Thymus (tissue), 11 donors: ENCODE measurements at regions not wholly inside any gene's neighbourhood (a gene's known extent, or its start where the extent isn't known, plus 50 kb on each side); places are given as distances from the start of the nearest gene placed in this dataset.
A peak's percentile ranks its signal among the peaks of the same experiment; 100 is the strongest.

Experiments
- DNase-seq, 9 donors: peaks; one replicate each; pipeline ENCODE4 v3.0.0-alpha.2; 2013; ENCODE audit warnings: low spot score in 9 of 9, low read depth in 6 of 9, missing footprints in 1 of 9
- H3K27ac ChIP-seq, 2 donors: one replicate each; pipeline ENCODE4 v1.5.1; 2013; ENCODE audit warnings: control low read depth in 1 of 2, low read depth in 1 of 2, low read length in 1 of 2, mild to moderate bottlenecking in 1 of 2, moderate library complexity in 1 of 2
- H3K27me3 ChIP-seq, 2 donors: one replicate each; pipeline ENCODE4 v1.5.1; 2013; ENCODE audit warnings: low read length in 1 of 2; ENCODE audit not compliant: control insufficient read depth in 2 of 2, insufficient read depth in 1 of 2
- H3K36me3 ChIP-seq, 2 donors: one replicate each; pipeline ENCODE4 v1.5.1; 2013; ENCODE audit warnings: low read length in 1 of 2, mild to moderate bottlenecking in 1 of 2, moderate library complexity in 1 of 2; ENCODE audit not compliant: control insufficient read depth in 2 of 2, insufficient read depth in 2 of 2
- H3K4me1 ChIP-seq, 2 donors: one replicate each; pipeline ENCODE4 v1.5.1; 2013; ENCODE audit warnings: low read length in 2 of 2; ENCODE audit not compliant: control insufficient read depth in 2 of 2, insufficient read depth in 2 of 2
- H3K4me3 ChIP-seq, 2 donors: one replicate each; pipeline ENCODE4 v1.5.1; 2013; ENCODE audit warnings: low read length in 2 of 2, control low read depth in 1 of 2, mild to moderate bottlenecking in 1 of 2
- H3K9me3 ChIP-seq, 2 donors: one replicate each; pipeline ENCODE4 v1.5.1; 2013; ENCODE audit warnings: low read length in 1 of 2, mild to moderate bottlenecking in 1 of 2; ENCODE audit not compliant: control insufficient read depth in 2 of 2, insufficient read depth in 1 of 2
- WGBS: extraction: QIAGEN DNeasy Blood & Tissue Kit; methylation state at CpG from one replicate; pipeline ENCODE4 v1.1.7; 2013; 5-methylcytosine and 5-hydroxymethylcytosine counted together
- donor health status: healthy.

- DNase-seq, result no peak
- Histone ChIP-seq H3K9me3 (peaks cover 0 to 7% of the 10 kb centered on the region in 2 donors), H3K4me1 (peaks cover 10 to 32% of the 10 kb centered on the region in 2 donors), H3K27ac (no peak overlapping the region), H3K36me3 (no peaks in the 10 kb centered on the region), H3K4me3 (no peak overlapping the region), H3K27me3 (peaks cover 8 to 21% of the 10 kb centered on the region in 2 donors)
Observed at GRCh38 chr15:69750253-69750652, 297.6 kb downstream of the RPLP1 start.

- Histone ChIP-seq H3K27ac (no peak overlapping the region), H3K4me1 (peaks cover 18 to 41% of the 10 kb centered on the region in 2 donors)
- WGBS, result 91% methylated on average over 2 of the region's 2 CpGs
Observed at GRCh38 chr15:69751147-69751546, 298.5 kb downstream of the RPLP1 start.

DNA sequence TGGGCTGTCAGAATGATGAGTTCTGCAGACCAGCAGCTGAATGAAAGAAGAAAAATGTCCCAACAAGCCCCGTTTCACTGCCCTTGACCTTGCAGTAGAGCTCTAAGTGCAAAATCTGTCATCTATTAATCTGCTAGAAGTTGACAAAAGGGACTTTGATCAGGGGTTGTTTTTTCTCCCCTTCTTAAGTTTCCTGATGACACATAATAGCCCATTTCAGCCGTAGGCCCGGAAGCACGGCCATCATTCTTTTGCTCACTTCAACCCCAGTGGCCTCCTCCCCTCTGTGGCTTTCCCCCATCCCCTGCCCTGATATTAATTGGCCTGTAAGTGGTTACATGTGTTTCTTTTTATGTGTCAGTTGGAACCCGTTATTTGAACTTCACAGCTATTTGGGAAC, 298.9 kb downstream of the RPLP1 start:
- Histone ChIP-seq H3K9me3 (peaks cover 0 to 7% of the 10 kb centered on the region in 2 donors), H3K4me1 (peaks cover 23 to 46% of the 10 kb centered on the region in 2 donors), H3K4me3 (no peak overlapping the region), H3K27me3 (peaks cover 13 to 20% of the 10 kb centered on the region in 2 donors), H3K27ac (no peak overlapping the region), H3K36me3 (no peaks in the 10 kb centered on the region)
- 96% methylated on average over 5 of the region's 5 CpGs for WGBS
- DNase-seq, result no peak

More at GRCh38 chr15:69751147-69751546, 298.5 kb downstream of the RPLP1 start:
- no peak for DNase-seq
- Histone ChIP-seq H3K9me3 (peaks cover 0 to 7% of the 10 kb centered on the region in 2 donors), H3K4me3 (no peak overlapping the region), H3K27me3 (peaks cover 10 to 18% of the 10 kb centered on the region in 2 donors), H3K36me3 (no peaks in the 10 kb centered on the region)

DNA sequence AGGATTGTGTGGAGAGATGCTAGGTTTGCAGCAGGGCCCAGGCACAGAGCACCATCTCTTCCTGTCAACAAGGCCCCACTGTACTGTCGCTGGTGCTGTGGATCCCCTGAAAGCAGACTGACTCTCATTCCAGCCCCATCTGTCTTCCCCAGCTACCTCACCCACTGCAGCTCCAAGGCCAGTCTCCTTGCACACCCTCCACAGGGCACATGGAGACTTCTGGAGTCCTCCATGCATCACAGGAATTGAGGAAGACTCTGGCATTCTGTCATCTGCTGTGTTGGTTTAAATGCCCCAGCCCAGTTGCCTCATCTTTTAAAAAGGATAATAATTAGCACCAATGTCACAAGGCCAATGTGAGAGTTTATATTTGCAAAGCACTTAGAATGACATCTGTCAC, 301.2 kb downstream of the RPLP1 start:
- DNase-seq, result no peak
- H3K4me1 ChIP-seq, result peaks cover 31 to 52% of the 10 kb centered on the region in 2 donors
- peaks cover 15 to 34% of the 10 kb centered on the region in 2 donors for H3K27me3 ChIP-seq
- H3K27ac ChIP-seq, result no peak overlapping the region
- H3K9me3 ChIP-seq, result peaks cover 0 to 7% of the 10 kb centered on the region in 2 donors
- no peak overlapping the region for H3K4me3 ChIP-seq
- H3K36me3 ChIP-seq, result no peaks in the 10 kb centered on the region
- WGBS, result 100% methylated on average over 1 of the region's 1 CpG

GRCh38 chr15:69754313-69754712, 301.7 kb downstream of the RPLP1 start:
- H3K27ac ChIP-seq, result no peak overlapping the region
- H3K27me3 ChIP-seq, result peaks cover 15 to 34% of the 10 kb centered on the region in 2 donors
- H3K9me3 ChIP-seq, result peaks cover 0 to 7% of the 10 kb centered on the region in 2 donors
- peaks cover 35 to 52% of the 10 kb centered on the region in 2 donors for H3K4me1 ChIP-seq
- DNase-seq, result no peak
- no peaks in the 10 kb centered on the region for H3K36me3 ChIP-seq
- no peak overlapping the region for H3K4me3 ChIP-seq
- 93% methylated on average over 1 of the region's 1 CpG for WGBS

DNA sequence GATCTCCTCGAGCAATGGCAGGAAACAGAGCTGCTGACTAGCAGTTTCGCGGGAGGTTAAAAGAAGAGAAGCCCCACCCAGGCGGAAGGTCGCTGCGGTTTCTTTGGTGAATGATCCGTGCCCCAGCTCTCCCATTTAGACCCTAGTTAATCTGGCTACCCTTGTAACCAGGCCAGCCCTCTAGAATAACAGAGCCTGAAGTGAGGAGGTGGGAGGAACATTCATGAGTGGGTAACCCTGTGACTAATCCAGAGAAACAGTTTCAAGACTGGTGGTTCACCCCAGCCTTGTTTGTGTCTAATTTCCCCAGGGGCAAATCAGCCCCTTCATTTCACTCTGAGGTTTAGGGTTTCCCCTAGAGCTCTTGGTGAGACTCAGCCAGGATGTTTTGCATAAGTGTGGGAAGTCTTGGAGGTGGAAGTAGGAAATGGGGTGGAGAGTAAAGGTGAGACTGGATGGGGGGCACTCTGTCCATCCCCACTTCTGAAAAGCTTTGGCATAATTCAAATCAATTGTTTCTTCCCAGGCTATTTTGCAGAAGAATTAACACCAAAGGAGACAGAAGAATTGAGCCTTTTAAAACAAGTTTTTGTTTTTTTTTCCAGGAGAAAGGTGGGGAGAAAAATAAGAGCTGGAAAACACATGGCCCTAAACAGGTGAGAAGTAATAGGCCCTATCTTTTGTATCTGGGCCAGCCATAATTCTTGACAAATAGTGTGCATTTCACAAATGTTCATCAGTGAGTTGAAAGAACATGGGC, 303.1 kb downstream of the RPLP1 start:
- H3K9me3 ChIP-seq, result peaks cover 0 to 4% of the 10 kb centered on the region in 2 donors
- H3K4me1 ChIP-seq, result peaks cover 43 to 64% of the 10 kb centered on the region in 2 donors
- no peak overlapping the region for H3K27ac ChIP-seq
- peaks cover 23 to 34% of the 10 kb centered on the region in 2 donors for H3K27me3 ChIP-seq
- WGBS, result 3% methylated on average over 7 of the region's 7 CpGs
- no peak overlapping the region for H3K4me3 ChIP-seq
- DNase-seq, result peak in 7 of 9 donors; percentile 49 to 87 (median 64)
- H3K36me3 ChIP-seq, result no peaks in the 10 kb centered on the region

DNA sequence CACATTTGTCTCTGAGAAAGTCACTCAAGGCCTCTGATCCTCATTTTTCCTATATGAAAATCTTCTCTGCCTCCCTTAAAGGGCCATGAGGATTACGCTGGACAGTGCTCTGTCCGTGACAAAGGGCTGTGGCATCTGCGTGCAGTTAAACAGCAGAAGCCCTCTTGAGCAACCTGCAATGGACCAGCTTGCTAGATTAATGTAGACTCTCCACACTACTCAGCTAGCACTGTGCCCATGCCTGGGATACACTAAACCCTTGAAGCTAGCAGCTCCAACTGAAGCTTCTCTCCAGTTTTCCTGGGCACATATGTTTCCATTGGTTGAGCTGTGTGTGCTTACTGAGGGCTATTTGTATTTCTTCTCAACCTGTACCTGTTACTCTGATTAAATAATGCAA, 303.8 kb downstream of the RPLP1 start:
- Histone ChIP-seq H3K27me3 (peaks cover 23 to 29% of the 10 kb centered on the region in 2 donors), H3K9me3 (peaks cover 0 to 4% of the 10 kb centered on the region in 2 donors), H3K4me1 (peaks cover 45 to 66% of the 10 kb centered on the region in 2 donors), H3K27ac (no peak overlapping the region), H3K4me3 (no peak overlapping the region), H3K36me3 (no peaks in the 10 kb centered on the region)
- WGBS, result 97% methylated on average over 3 of the region's 3 CpGs
- DNase-seq, result no peak

- DNase-seq, result no peak
Observed at GRCh38 chr15:69757186-69757585, 304.6 kb downstream of the RPLP1 start.

GRCh38 chr15:69758291-69758771, 305.7 kb downstream of the RPLP1 start:
- peaks cover 45 to 73% of the 10 kb centered on the region in 2 donors for H3K4me1 ChIP-seq
- WGBS, result 99% methylated on average over 2 of the region's 2 CpGs
- H3K27ac ChIP-seq, result peak overlapping the region in 1 of 2 donors; percentile 26
- no peaks in the 10 kb centered on the region for H3K36me3 ChIP-seq
- H3K4me3 ChIP-seq, result no peak overlapping the region
- DNase-seq, result no peak
- peaks cover 27 to 32% of the 10 kb centered on the region in 2 donors for H3K27me3 ChIP-seq
- peaks cover 0 to 4% of the 10 kb centered on the region in 2 donors for H3K9me3 ChIP-seq

More at GRCh38 chr15:69757186-69757585, 304.6 kb downstream of the RPLP1 start:
- peaks cover 23 to 27% of the 10 kb centered on the region in 2 donors for H3K27me3 ChIP-seq
- 96% methylated on average over 6 of the region's 6 CpGs for WGBS
- peaks cover 45 to 66% of the 10 kb centered on the region in 2 donors for H3K4me1 ChIP-seq
- H3K27ac ChIP-seq, result no peak overlapping the region
- peaks cover 0 to 4% of the 10 kb centered on the region in 2 donors for H3K9me3 ChIP-seq
- no peak overlapping the region for H3K4me3 ChIP-seq
- H3K36me3 ChIP-seq, result no peaks in the 10 kb centered on the region
